Hepatocyte (in vitro differentiated cells): ENCODE measurements at regions not wholly inside any gene's neighbourhood (a gene's known extent, or its start where the extent isn't known, plus 50 kb on each side); places are given as distances from the start of the nearest gene placed in this dataset.
A peak's percentile ranks its signal among the peaks of the same experiment; 100 is the strongest.

Experiments
- DNase-seq: peaks from one replicate; pipeline ENCODE4 v3.0.0-alpha.2; 2016; ENCODE audit warnings: low spot score
- H2AFZ ChIP-seq: fragments of 200-600 bp; sonication (generic); 2 replicates; pipeline ENCODE4 v1.6.0; 2016; ENCODE audit warnings: antibody characterized with exemption, mild to moderate bottlenecking
- H3K27ac ChIP-seq: fragments of 200-600 bp; sonication (generic); 2 replicates; pipeline ENCODE4 v1.5.1; 2016; ENCODE audit warnings: mild to moderate bottlenecking
- H3K27me3 ChIP-seq: fragments of 200-600 bp; sonication (generic); 2 replicates; pipeline ENCODE4 v1.6.1; 2016
- H3K36me3 ChIP-seq: fragments of 200-600 bp; sonication (generic); replicated peaks from 2 replicates; pipeline ENCODE4 v1.5.1; 2016; ENCODE audit warnings: low read depth; ENCODE audit not compliant: insufficient read depth
- H3K4me1 ChIP-seq: fragments of 200-600 bp; sonication (generic); 2 replicates; pipeline ENCODE4 v1.5.1; 2016; ENCODE audit warnings: mild to moderate bottlenecking, moderate library complexity; ENCODE audit not compliant: insufficient read depth
- H3K4me2 ChIP-seq: fragments of 200-600 bp; sonication (generic); 2 replicates; pipeline ENCODE4 v1.6.0; 2016
- H3K4me3 ChIP-seq: fragments of 200-600 bp; sonication (generic); 2 replicates; pipeline ENCODE4 v1.5.1; 2016; ENCODE audit warnings: mild to moderate bottlenecking
- H3K79me2 ChIP-seq: fragments of 200-600 bp; sonication (generic); 2 replicates; pipeline ENCODE4 v1.6.0; 2017; ENCODE audit warnings: mild to moderate bottlenecking
- H3K9me2 ChIP-seq: fragments of 200-600 bp; sonication (generic); replicated peaks from 2 replicates; pipeline ENCODE4 v1.6.0; 2017; ENCODE audit warnings: mild to moderate bottlenecking; ENCODE audit not compliant: insufficient read depth
- H3K9me3 ChIP-seq: fragments of 200-600 bp; sonication (generic); 2 replicates; pipeline ENCODE4 v1.5.1; 2016; ENCODE audit warnings: low read depth, mild to moderate bottlenecking
- H4K20me1 ChIP-seq: fragments of 200-600 bp; sonication (generic); 2 replicates; pipeline ENCODE4 v1.6.0; 2016; ENCODE audit warnings: mild to moderate bottlenecking; ENCODE audit not compliant: insufficient read depth, poor library complexity, severe bottlenecking
- CTCF ChIP-seq: fragments of 200-600 bp; sonication (generic); IDR thresholded peaks from 2 replicates; pipeline ENCODE4 v1.5.1; 2016; ENCODE audit warnings: antibody characterized with exemption, mild to moderate bottlenecking; ENCODE audit not compliant: poor library complexity
- EZH2 ChIP-seq: fragments of 200-600 bp; sonication (generic); IDR thresholded peaks from 2 replicates; pipeline ENCODE4 v1.6.1; 2016; ENCODE audit warnings: antibody characterized with exemption, mild to moderate bottlenecking, borderline replicate concordance
- EZH2phosphoT487 ChIP-seq: fragments of 200-600 bp; sonication (generic); IDR thresholded peaks from one replicate; pipeline ENCODE4 v1.6.1; 2018; ENCODE audit warnings: antibody characterized with exemption, mild to moderate bottlenecking, low read depth, moderate library complexity; ENCODE audit not compliant: unreplicated experiment, severe bottlenecking
- WGBS: methylation state at CpG from one replicate; pipeline ENCODE4 v1.1.6; 2016; ENCODE audit warnings: low lambda C conversion rate; ENCODE audit errors: missing lambda C conversion rate; 5-methylcytosine and 5-hydroxymethylcytosine counted together

GRCh38 chr12:74732164-74732784 lies 194.6 kb downstream of the ATXN7L3B start:
- WGBS: 58% methylated on average over 5 of the region's 5 CpGs
- H2AFZ ChIP-seq: no peak overlapping the region
- TF ChIP-seq EZH2: no peak
- TF ChIP-seq EZH2phosphoT487: no peak
- TF ChIP-seq CTCF: no peak

GRCh38 chr12:74732826-74733225 lies 195.2 kb downstream of the ATXN7L3B start:
- H3K27me3 ChIP-seq: no peaks in the 10 kb centered on the region
- no peak overlapping the region for H3K27ac ChIP-seq
- H3K4me3 ChIP-seq: no peak overlapping the region
- TF ChIP-seq EZH2 (no peak), CTCF (no peak), EZH2phosphoT487 (no peak)
- peak overlapping the region; percentile 16 for H2AFZ ChIP-seq
- no peaks in the 10 kb centered on the region for H3K36me3 ChIP-seq
- no peak overlapping the region for H3K4me2 ChIP-seq
- H3K9me2 ChIP-seq: no peaks in the 10 kb centered on the region
- no peaks in the 10 kb centered on the region for H4K20me1 ChIP-seq
- WGBS: 62% methylated on average over 5 of the region's 5 CpGs
- H3K9me3 ChIP-seq: no peaks in the 10 kb centered on the region
- no peak for DNase-seq
- H3K79me2 ChIP-seq: no peaks in the 10 kb centered on the region
- no peaks in the 10 kb centered on the region for H3K4me1 ChIP-seq

More at GRCh38 chr12:74732164-74732784, 194.6 kb downstream of the ATXN7L3B start:
- H3K4me2 ChIP-seq: no peak overlapping the region
- H3K27ac ChIP-seq: no peak overlapping the region
- no peaks in the 10 kb centered on the region for H3K4me1 ChIP-seq
- no peaks in the 10 kb centered on the region for H3K9me3 ChIP-seq
- H3K4me3 ChIP-seq: no peak overlapping the region
- H3K27me3 ChIP-seq: no peaks in the 10 kb centered on the region
- no peaks in the 10 kb centered on the region for H4K20me1 ChIP-seq
- H3K79me2 ChIP-seq: no peaks in the 10 kb centered on the region
- no peak for DNase-seq
- H3K9me2 ChIP-seq: no peaks in the 10 kb centered on the region
- H3K36me3 ChIP-seq: no peaks in the 10 kb centered on the region

GRCh38 chr12:74741112-74741511 lies 203.5 kb downstream of the ATXN7L3B start:
- H4K20me1 ChIP-seq: no peaks in the 10 kb centered on the region
- no peak for DNase-seq
- H3K4me3 ChIP-seq: no peak overlapping the region
- H3K4me2 ChIP-seq: no peak overlapping the region
- H3K27ac ChIP-seq: no peak overlapping the region
- no peaks in the 10 kb centered on the region for H3K9me2 ChIP-seq
- no peaks in the 10 kb centered on the region for H3K9me3 ChIP-seq
- H3K79me2 ChIP-seq: no peaks in the 10 kb centered on the region
- no peaks in the 10 kb centered on the region for H3K4me1 ChIP-seq
- no peaks in the 10 kb centered on the region for H3K27me3 ChIP-seq
- H3K36me3 ChIP-seq: no peaks in the 10 kb centered on the region
- 78% methylated on average over 4 of the region's 4 CpGs for WGBS
- TF ChIP-seq CTCF (no peak), EZH2phosphoT487 (no peak), EZH2 (no peak)
- no peak overlapping the region for H2AFZ ChIP-seq
